HUES6 (cell line): ENCODE measurements at regions not wholly inside any gene's neighbourhood (a gene's known extent, or its start where the extent isn't known, plus 50 kb on each side); places are given as distances from the start of the nearest gene placed in this dataset.

Experiments used
- H3K27ac ChIP-seq: 2 replicates; pipeline ENCODE4 v1.7.0; 2013; ENCODE audit warnings: low read depth, mild to moderate bottlenecking, low read length, inconsistent platforms
- H3K27me3 ChIP-seq: 2 replicates; pipeline ENCODE4 v1.6.1; 2013; ENCODE audit warnings: low read length; ENCODE audit not compliant: control insufficient read depth, insufficient read depth
- H3K36me3 ChIP-seq: 2 replicates; pipeline ENCODE4 v1.6.1; 2013; ENCODE audit warnings: low read length; ENCODE audit not compliant: control insufficient read depth, insufficient read depth
- H3K4me1 ChIP-seq: 2 replicates; pipeline ENCODE4 v1.6.1; 2013; ENCODE audit warnings: low read length; ENCODE audit not compliant: control insufficient read depth, insufficient read depth
- H3K4me3 ChIP-seq: 2 replicates; pipeline ENCODE4 v1.5.1; 2013; ENCODE audit warnings: low read depth, low read length
- H3K9ac ChIP-seq: one replicate; pipeline ENCODE4 v1.6.1; 2013; ENCODE audit warnings: mild to moderate bottlenecking, low read length
- H3K9me3 ChIP-seq: 2 replicates; pipeline ENCODE4 v1.6.1; 2013; ENCODE audit warnings: low read depth, low read length; ENCODE audit not compliant: control insufficient read depth, insufficient read depth

DNA sequence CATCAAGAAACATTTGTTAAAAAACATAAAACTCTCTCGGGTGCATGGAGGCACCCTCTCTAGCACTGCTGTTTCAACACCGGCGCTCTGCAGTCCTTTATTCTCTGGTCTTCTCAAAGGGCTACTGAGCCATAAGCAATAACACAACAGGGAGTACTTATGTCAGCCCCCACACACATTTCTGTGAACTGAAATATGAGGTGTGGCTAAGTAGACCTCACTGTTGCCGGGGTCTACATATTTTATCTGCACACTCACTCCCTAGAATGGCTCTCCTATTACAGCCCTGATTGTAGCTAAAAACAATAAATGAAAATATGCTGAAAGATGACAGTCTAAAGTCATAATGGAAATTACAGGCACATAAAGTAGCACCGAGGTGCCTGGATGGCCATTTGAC, 235.1 kb downstream of the GRB14 start:
- H3K27me3 ChIP-seq, result no peaks in the 10 kb centered on the region
- no peak overlapping the region for H3K27ac ChIP-seq

DNA sequence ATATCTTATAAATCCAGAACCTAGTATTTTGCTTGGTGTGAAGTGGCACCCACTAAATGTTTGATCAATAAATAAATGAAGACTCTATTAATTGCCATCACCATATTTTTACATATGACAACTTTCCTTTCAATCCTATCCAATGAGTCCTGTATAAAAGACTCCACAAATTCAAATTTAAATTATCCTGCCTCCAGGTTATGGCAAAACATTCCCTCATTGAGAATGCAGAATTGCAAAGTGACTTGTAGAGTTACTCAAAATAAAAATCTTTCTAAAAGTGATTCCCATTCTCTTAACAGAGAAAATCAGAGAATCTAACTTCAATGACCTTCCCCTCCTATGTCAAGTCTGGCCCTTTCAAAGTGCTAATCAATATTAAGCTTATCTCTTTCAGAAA, 236.8 kb downstream of the GRB14 start:
- no peaks in the 10 kb centered on the region for H3K9me3 ChIP-seq
- H3K36me3 ChIP-seq, result no peaks in the 10 kb centered on the region
- H3K27me3 ChIP-seq, result no peaks in the 10 kb centered on the region
- H3K4me3 ChIP-seq, result no peak overlapping the region
- H3K27ac ChIP-seq, result no peak overlapping the region
- H3K9ac ChIP-seq, result no peak overlapping the region
- peaks cover 17% of the 10 kb centered on the region for H3K4me1 ChIP-seq

More for the DNA sequence above, 235.1 kb downstream of the GRB14 start:
- H3K9me3 ChIP-seq, result no peaks in the 10 kb centered on the region
- no peak overlapping the region for H3K4me3 ChIP-seq
- H3K36me3 ChIP-seq, result no peaks in the 10 kb centered on the region
- peaks cover 17% of the 10 kb centered on the region for H3K4me1 ChIP-seq
- no peak overlapping the region for H3K9ac ChIP-seq

DNA sequence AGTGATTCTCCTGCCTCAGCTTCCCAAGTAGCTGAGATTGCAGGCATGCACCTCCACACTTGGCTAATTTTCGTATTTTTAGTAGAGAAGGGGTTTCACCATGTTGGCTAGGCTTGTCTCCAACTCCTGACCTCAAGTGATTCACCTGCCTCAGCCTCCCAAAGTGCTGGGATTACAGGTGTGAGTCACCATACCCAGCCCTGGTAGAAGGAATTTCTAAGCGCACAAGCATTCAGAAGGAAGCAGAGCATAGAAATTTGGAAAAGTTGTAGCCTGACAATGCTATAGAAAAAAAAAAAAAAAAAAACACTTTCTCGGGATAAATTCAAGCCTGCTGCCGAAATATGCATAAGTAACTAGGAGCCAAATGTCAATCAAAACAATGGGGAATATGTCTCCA, 249.4 kb downstream of the GRB14 start:
- H3K9me3 ChIP-seq, result peaks cover 24% of the 10 kb centered on the region
- no peaks in the 10 kb centered on the region for H3K36me3 ChIP-seq
- H3K4me3 ChIP-seq, result no peak overlapping the region
- H3K9ac ChIP-seq, result no peak overlapping the region
- no peaks in the 10 kb centered on the region for H3K27me3 ChIP-seq
- H3K27ac ChIP-seq, result no peak overlapping the region
- H3K4me1 ChIP-seq, result no peaks in the 10 kb centered on the region

DNA sequence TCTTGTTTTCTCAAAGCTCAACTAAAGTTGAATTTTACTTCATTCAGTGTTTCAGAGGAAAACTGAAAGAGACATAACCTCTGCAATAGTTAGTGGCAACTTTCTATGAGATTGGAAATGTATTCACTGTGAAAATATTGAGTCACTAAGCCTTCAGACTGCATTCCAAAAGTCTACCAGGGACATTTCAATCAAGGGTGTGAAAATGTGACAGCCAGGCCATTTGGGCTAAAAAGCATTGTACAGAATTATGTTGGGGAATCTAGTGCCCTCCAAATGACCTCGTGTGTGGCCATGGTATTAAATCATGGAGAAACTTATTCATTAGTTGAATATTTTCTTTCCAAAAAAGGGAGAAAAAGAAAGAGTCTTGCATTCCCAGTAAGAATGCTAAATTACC, 251.9 kb downstream of the GRB14 start:
- Histone ChIP-seq H3K4me3 (no peak overlapping the region), H3K27ac (no peak overlapping the region), H3K9me3 (peaks cover 24% of the 10 kb centered on the region), H3K9ac (no peak overlapping the region), H3K36me3 (no peaks in the 10 kb centered on the region), H3K27me3 (no peaks in the 10 kb centered on the region), H3K4me1 (no peaks in the 10 kb centered on the region)

DNA sequence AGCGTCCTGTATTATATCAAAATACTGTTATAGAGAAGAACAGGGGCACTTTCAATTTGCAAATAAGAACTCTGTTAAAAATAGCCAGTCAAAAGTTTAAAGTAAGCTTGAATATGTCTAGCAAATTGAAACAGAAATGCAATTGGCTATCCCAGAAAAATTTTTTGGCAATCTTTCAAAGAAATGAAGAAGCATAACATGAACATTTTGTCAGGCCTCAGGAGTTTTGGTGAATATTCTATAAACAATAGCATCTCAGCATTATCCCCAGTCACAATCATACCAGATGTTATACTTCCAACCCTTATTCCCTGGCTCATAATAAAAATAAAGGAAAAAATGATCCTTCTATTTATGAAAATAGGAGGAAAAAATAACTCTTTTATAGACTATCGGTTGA, 252.4 kb downstream of the GRB14 start:
- no peaks in the 10 kb centered on the region for H3K4me1 ChIP-seq
- H3K27ac ChIP-seq, result no peak overlapping the region
- H3K9me3 ChIP-seq, result peaks cover 24% of the 10 kb centered on the region
- H3K36me3 ChIP-seq, result no peaks in the 10 kb centered on the region
- no peak overlapping the region for H3K9ac ChIP-seq
- no peak overlapping the region for H3K4me3 ChIP-seq
- no peaks in the 10 kb centered on the region for H3K27me3 ChIP-seq

DNA sequence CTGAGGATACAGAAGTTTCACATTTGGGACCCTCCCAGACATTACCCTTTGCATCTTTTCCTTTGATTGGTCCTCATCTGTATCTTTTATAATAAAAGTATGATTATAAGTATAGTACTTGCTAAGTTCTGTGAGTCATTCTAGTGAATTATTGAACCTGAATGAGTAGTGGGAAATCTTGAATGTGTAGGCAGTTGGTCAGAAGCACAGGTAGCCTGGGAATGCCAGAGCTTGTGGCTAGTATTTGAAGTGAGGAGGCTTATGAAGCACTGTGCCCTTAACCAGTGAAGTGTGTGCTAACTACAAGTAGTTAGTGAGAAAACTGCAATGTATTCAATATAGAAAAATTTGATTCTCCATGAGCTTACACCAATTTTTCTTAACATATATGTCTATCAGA, 257.6 kb downstream of the GRB14 start:
- Histone ChIP-seq H3K4me1 (no peaks in the 10 kb centered on the region), H3K4me3 (no peak overlapping the region), H3K27ac (no peak overlapping the region), H3K9me3 (no peaks in the 10 kb centered on the region), H3K9ac (no peak overlapping the region), H3K27me3 (no peaks in the 10 kb centered on the region), H3K36me3 (no peaks in the 10 kb centered on the region)

DNA sequence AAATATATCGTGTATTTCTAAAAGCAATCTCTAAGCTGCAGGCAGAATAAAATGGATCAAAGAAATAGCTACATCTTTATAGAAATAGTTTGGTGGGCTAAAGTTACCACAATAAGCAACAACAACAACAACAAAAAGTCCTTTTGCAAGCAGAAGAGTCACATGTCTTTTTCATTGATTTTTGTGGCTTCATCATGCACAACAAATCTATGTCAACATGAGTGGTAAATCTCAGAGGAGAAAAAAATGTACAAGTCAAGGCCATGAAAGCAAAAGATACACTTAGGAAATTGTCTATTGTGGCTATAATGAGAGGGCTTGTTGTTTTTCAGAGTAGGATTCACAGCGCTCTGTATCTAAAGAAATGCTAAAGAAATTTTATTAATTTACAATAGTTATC, 269.7 kb downstream of the GRB14 start:
- Histone ChIP-seq H3K9me3 (no peaks in the 10 kb centered on the region), H3K36me3 (no peaks in the 10 kb centered on the region), H3K27me3 (no peaks in the 10 kb centered on the region), H3K27ac (no peak overlapping the region), H3K4me3 (no peak overlapping the region), H3K9ac (no peak overlapping the region), H3K4me1 (no peaks in the 10 kb centered on the region)

DNA sequence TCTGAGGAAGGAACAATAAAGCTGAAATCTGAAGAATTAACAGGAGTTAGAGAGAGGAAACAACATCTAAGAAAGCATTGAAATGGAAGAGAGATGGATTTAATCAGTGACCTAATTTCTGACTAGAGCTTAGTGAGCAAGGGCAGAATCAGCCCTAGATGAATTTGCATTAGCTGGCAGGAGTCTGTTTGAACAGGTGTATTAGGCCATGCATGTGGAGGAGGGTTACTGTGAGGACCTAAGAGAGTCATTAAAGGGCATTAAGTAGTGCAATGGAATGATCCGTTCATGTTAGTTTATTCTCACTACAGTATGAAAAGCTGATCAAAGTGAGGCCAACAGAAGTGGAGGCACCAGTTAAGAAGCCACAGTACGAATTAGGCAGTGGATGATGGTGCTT, 285.3 kb downstream of the GRB14 start:
- H3K4me3 ChIP-seq, result no peak overlapping the region
- no peaks in the 10 kb centered on the region for H3K36me3 ChIP-seq
- H3K9ac ChIP-seq, result no peak overlapping the region
- H3K27me3 ChIP-seq, result no peaks in the 10 kb centered on the region
- 0 out of 2 replicates have a peak overlapping the region, but pooled peaks have one; percentile 56 for H3K27ac ChIP-seq
- H3K4me1 ChIP-seq, result peaks cover 15% of the 10 kb centered on the region
- 0 out of 2 replicates have a peak, but pooled peaks cover 2% of the 10 kb centered on the region for H3K9me3 ChIP-seq

DNA sequence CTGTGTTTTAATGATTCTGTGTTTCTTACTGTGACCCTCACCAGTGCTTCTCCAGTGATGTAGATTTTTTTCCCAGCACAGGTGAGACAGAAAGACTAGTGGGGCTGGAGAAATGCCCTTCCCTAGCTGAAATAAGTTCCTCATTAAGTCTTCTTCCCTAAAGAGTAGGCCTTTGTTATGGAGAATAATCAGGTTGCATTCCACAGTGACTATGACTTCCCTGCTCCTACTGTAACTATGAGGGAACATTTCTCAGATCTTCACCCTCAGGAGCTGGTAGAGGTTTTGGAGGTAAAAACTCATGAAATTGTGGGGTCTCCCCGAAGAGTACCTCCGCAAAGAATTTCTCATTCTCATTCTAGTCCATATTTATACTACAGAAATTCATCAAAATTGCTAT, 286.2 kb downstream of the GRB14 start:
- Histone ChIP-seq H3K4me3 (0 out of 2 replicates have a peak overlapping the region, but pooled peaks have one; percentile 26), H3K9me3 (0 out of 2 replicates have a peak, but pooled peaks cover 2% of the 10 kb centered on the region), H3K27me3 (no peaks in the 10 kb centered on the region), H3K9ac (no peak overlapping the region), H3K36me3 (no peaks in the 10 kb centered on the region), H3K4me1 (peaks cover 15% of the 10 kb centered on the region), H3K27ac (peak overlapping the region; percentile 56; the same call in 1 of the 2 replicates)

DNA sequence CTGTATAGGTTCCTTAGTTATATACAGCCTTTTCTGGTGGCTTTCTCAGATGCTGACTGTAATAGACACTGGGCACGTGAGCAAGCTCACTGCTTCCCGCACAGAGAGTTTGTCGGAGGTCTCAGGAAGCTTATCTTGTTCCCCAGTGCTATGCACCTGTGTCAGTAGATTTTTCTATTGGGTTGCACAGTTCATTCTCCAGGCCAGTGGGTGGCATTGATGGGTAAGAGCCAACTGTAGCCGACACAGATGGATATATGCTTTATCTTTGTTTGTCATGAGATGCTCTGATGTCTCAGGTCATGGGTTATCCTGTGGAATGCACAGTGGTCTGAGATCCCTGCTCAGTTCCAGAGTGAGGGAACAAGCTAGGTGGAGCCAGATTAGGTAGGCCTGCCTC, 293.0 kb downstream of the GRB14 start:
- no peaks in the 10 kb centered on the region for H3K4me1 ChIP-seq
- no peaks in the 10 kb centered on the region; the same call in 1 of the 2 replicates for H3K9me3 ChIP-seq
- no peaks in the 10 kb centered on the region for H3K27me3 ChIP-seq
- H3K27ac ChIP-seq, result no peak overlapping the region
- H3K36me3 ChIP-seq, result no peaks in the 10 kb centered on the region
- no peak overlapping the region for H3K4me3 ChIP-seq
- H3K9ac ChIP-seq, result no peak overlapping the region

DNA sequence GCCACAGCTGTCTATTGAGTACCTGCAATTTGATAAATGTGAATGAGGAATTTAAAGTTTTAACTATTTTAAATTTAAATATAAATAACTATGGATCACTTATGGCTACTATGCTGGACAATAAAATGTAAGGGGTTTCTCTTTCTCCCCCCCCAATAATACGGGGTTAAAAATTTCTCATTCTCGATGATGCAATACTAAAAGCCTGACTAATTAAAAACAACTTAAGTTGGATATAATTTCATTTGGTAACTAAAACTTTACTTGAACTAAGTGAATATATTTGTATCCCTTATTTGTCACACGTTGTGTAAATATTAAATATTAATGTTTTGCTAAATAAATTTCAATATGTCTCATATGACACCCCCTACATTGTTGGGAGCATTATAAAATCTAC, 297.3 kb downstream of the GRB14 start:
- Histone ChIP-seq H3K9me3 (no peaks in the 10 kb centered on the region; the same call in 1 of the 2 replicates), H3K4me1 (no peaks in the 10 kb centered on the region), H3K27me3 (no peaks in the 10 kb centered on the region), H3K36me3 (no peaks in the 10 kb centered on the region), H3K27ac (no peak overlapping the region), H3K4me3 (no peak overlapping the region), H3K9ac (no peak overlapping the region)

DNA sequence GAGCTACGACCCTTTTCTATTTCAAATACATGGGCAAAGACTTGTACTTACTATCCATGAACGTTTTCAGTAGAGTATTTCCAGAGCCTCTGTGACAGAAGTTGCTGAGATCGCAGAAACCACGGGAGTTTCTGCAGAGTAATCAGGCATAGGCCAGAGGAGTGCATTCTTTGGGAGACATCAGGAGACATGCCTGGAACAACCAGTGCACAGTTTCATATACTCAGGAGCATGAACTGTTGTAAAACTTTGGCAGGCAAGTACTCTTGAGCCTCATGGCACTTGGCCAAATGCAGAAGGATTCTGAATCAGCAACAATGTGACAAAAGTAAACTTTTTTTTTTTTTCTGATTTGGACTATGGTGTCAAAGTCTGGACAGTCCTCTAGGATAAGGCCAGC, 307.1 kb downstream of the GRB14 start:
- H3K9me3 ChIP-seq, result no peaks in the 10 kb centered on the region
- no peaks in the 10 kb centered on the region for H3K27me3 ChIP-seq

More for the DNA sequence above, 307.1 kb downstream of the GRB14 start:
- no peak overlapping the region for H3K4me3 ChIP-seq
- H3K27ac ChIP-seq, result no peak overlapping the region
- no peaks in the 10 kb centered on the region for H3K4me1 ChIP-seq
- no peak overlapping the region for H3K9ac ChIP-seq
- no peaks in the 10 kb centered on the region for H3K36me3 ChIP-seq
